PC-9 (cell line): ENCODE measurements at regions not wholly inside any gene's neighbourhood (a gene's known extent, or its start where the extent isn't known, plus 50 kb on each side); places are given as distances from the start of the nearest gene placed in this dataset.

Experiments used
- CTCF ChIP-seq: fragments of 200-600 bp; sonication (generic); conservative IDR thresholded peaks from 2 replicates; pipeline ENCODE4 v1.6.1; 2017; ENCODE audit warnings: mixed run types, antibody characterized with exemption, mild to moderate bottlenecking, moderate library complexity
- EZH2 ChIP-seq: fragments of 200-600 bp; sonication (generic); IDR thresholded peaks from 2 replicates; pipeline ENCODE4 v1.8.0; 2017; ENCODE audit warnings: antibody characterized with exemption, low read depth

GRCh38 chr12:19804737-19805136, 365.4 kb downstream of the AEBP2 start:
- TF ChIP-seq EZH2 (no peak), CTCF (no peak)
